Neuronal stem cell (in vitro differentiated cells): ENCODE measurements at regions not wholly inside any gene's neighbourhood (a gene's known extent, or its start where the extent isn't known, plus 50 kb on each side); places are given as distances from the start of the nearest gene placed in this dataset.
"Not testable (repeated sequence)": the region's sequence is repeated elsewhere in the genome, so short reads cannot be mapped to it uniquely, and the experiment has no call there.

Source experiments
- DNase-seq: peaks from one replicate; pipeline ENCODE4 v3.0.0-alpha.2; 2013; ENCODE audit warnings: low spot score
- H2AFZ ChIP-seq: one replicate; pipeline ENCODE4 v1.6.1; 2013; ENCODE audit warnings: mild to moderate bottlenecking, low read length, inconsistent platforms
- H2AK5ac ChIP-seq: 2 replicates; pipeline ENCODE4 v1.6.1; 2013; ENCODE audit warnings: low read depth, mild to moderate bottlenecking, inconsistent platforms, low read length, moderate library complexity, mixed read lengths
- H2BK120ac ChIP-seq: 2 replicates; pipeline ENCODE4 v1.6.1; 2013; ENCODE audit warnings: low read depth, mild to moderate bottlenecking, inconsistent platforms, low read length, moderate library complexity, mixed read lengths
- H2BK12ac ChIP-seq: one replicate; pipeline ENCODE4 v1.6.1; 2013; ENCODE audit warnings: low read length, inconsistent platforms
- H2BK15ac ChIP-seq: 2 replicates; pipeline ENCODE4 v1.6.1; 2013; ENCODE audit warnings: mild to moderate bottlenecking, low read length, inconsistent platforms, mixed read lengths
- H2BK5ac ChIP-seq: one replicate; pipeline ENCODE4 v1.6.1; 2013; ENCODE audit warnings: inconsistent platforms, mild to moderate bottlenecking, low read length, moderate library complexity
- H3K14ac ChIP-seq: one replicate; pipeline ENCODE4 v1.6.1; 2013; ENCODE audit warnings: low read length, inconsistent platforms
- H3K18ac ChIP-seq: 2 replicates; pipeline ENCODE4 v1.6.1; 2013; ENCODE audit warnings: low read length, inconsistent platforms
- H3K23ac ChIP-seq: 2 replicates; pipeline ENCODE4 v1.6.1; 2013; ENCODE audit warnings: low read depth, mild to moderate bottlenecking, mixed read lengths, low read length, inconsistent platforms; ENCODE audit not compliant: poor library complexity
- H3K27ac ChIP-seq: replicated peaks from 3 replicates; pipeline ENCODE4 v1.5.1; 2013; ENCODE audit warnings: low read length, inconsistent platforms
- H3K27me3 ChIP-seq, 3 experiments: 2 replicates each; pipeline ENCODE4 v1.6.1; 2013; ENCODE audit warnings: low read length in 3 of 3, mild to moderate bottlenecking in 2 of 3, inconsistent platforms in 1 of 3, low read depth in 1 of 3, mixed read lengths in 1 of 3, moderate library complexity in 1 of 3; ENCODE audit not compliant: control insufficient read depth in 3 of 3, insufficient read depth in 3 of 3
- H3K36me3 ChIP-seq, 2 donors: replicated peaks in 1 of 2; 2 replicates each; pipeline ENCODE4 v1.6.1; 2013; ENCODE audit warnings: low read length in 2 of 2; ENCODE audit not compliant: control insufficient read depth in 2 of 2, insufficient read depth in 2 of 2
- H3K4ac ChIP-seq: 2 replicates; pipeline ENCODE4 v1.6.1; 2013; ENCODE audit warnings: inconsistent platforms, mild to moderate bottlenecking, low read length, moderate library complexity
- H3K4me1 ChIP-seq, 2 donors: 1 replicate in 1 of 2; 2 replicates in 1 of 2; pipeline ENCODE4 v1.6.1; 2013; ENCODE audit warnings: low read length in 2 of 2, low read depth in 1 of 2; ENCODE audit not compliant: control insufficient read depth in 2 of 2, insufficient read depth in 1 of 2
- H3K4me2 ChIP-seq: one replicate; pipeline ENCODE4 v1.6.1; 2013; ENCODE audit warnings: mild to moderate bottlenecking, low read length, inconsistent platforms; ENCODE audit not compliant: insufficient read depth, poor library complexity, severe bottlenecking
- H3K4me3 ChIP-seq, 2 donors: 2 replicates each; pipeline ENCODE4 v1.5.1; 2013; ENCODE audit warnings: low read length in 2 of 2, mild to moderate bottlenecking in 2 of 2, inconsistent platforms in 1 of 2, moderate library complexity in 1 of 2
- H3K79me1 ChIP-seq: one replicate; pipeline ENCODE4 v1.6.1; 2013; ENCODE audit warnings: low read depth, mild to moderate bottlenecking, inconsistent platforms, low read length, moderate library complexity
- H3K9ac ChIP-seq: one replicate; pipeline ENCODE4 v1.6.1; 2013; ENCODE audit warnings: mild to moderate bottlenecking, low read depth, low read length, inconsistent platforms; ENCODE audit not compliant: poor library complexity
- H3K9me3 ChIP-seq, 2 donors: replicated peaks in 1 of 2; 2 replicates each; pipeline versions ENCODE3 to v1.6.1; 2013; ENCODE audit warnings: low read length in 2 of 2, mild to moderate bottlenecking in 2 of 2, inconsistent platforms in 1 of 2, low read depth in 1 of 2, mixed read lengths in 1 of 2, moderate library complexity in 1 of 2; ENCODE audit not compliant: control insufficient read depth in 2 of 2, insufficient read depth in 1 of 2
- H4K8ac ChIP-seq: one replicate; pipeline ENCODE4 v1.6.1; 2013; ENCODE audit warnings: low read depth, mild to moderate bottlenecking, inconsistent platforms, low read length, moderate library complexity
- H4K91ac ChIP-seq: one replicate; pipeline ENCODE4 v1.6.1; 2013; ENCODE audit warnings: low read length, low read depth, mild to moderate bottlenecking, inconsistent platforms; ENCODE audit not compliant: poor library complexity
- WGBS, 2 donors: extraction: QIAGEN DNeasy Blood & Tissue Kit; methylation state at CpG; one replicate each; pipeline ENCODE4 v1.1.7; 2013; ENCODE audit warnings: missing lambda C conversion rate in 2 of 2, mixed read lengths in 1 of 2; ENCODE audit not compliant: insufficient read length in 2 of 2, insufficient replicate concordance in 1 of 2; ENCODE audit errors: extremely low coverage in 2 of 2; 5-methylcytosine and 5-hydroxymethylcytosine counted together

DNA sequence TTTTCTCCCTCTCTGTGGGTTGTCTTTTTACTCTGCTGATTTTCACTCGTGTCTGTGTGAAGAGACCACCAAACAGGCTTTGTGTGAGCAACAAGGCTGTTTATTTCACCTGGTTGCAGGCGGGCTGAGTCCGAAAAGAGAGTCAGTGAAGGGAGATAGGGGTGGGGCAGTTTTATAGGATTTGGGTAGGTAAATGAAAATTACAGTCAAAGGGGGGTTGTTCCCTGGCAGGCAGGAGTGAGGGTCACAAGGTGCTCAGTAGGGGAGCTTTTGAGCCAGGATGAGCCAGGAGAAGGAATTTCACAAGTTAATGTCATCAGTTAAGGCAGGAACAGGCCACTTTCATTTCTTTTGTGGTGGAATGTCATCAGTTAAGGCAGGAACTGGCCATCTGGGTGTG is 729.6 kb downstream of the TRHDE start:
- not testable (repeated sequence) for H4K8ac ChIP-seq, H2AFZ ChIP-seq, H3K4me2 ChIP-seq, H3K27me3 ChIP-seq, H2BK5ac ChIP-seq, H2AK5ac ChIP-seq, H3K4me1 ChIP-seq, DNase-seq, H3K18ac ChIP-seq, H3K23ac ChIP-seq, H3K4me3 ChIP-seq, H3K9ac ChIP-seq, H2BK15ac ChIP-seq, H3K14ac ChIP-seq, H4K91ac ChIP-seq, H2BK12ac ChIP-seq, H3K36me3 ChIP-seq, H2BK120ac ChIP-seq, H3K79me1 ChIP-seq, H3K4ac ChIP-seq, H3K27ac ChIP-seq, H3K9me3 ChIP-seq
- no CpG with 5 or more reads among the region's 3 CpGs for WGBS, 2 donors

DNA sequence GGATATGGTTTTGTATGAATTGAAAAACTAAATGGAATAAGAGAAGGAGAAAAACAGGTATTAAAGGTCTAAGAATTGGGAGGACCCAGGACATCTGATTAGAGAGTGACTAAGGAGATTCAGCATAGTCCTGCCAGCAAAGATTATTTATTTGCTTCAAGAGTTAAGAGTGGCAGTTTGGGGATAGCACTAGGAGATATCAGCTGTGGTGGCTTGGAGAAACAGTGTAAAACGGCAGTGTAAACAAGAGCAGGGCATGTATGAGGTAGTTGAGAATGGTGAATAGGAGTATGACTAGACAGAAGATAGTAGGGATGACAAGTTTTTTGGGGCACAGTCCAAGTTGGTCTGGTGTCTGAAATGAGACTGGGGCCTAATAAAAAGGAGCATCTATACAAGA is 730.3 kb downstream of the TRHDE start:
- not testable (repeated sequence) for H3K9me3 ChIP-seq, H3K23ac ChIP-seq, H2BK120ac ChIP-seq, H2AFZ ChIP-seq, H3K18ac ChIP-seq, H3K4ac ChIP-seq, H3K4me2 ChIP-seq, H3K27ac ChIP-seq, H3K27me3 ChIP-seq, H3K9ac ChIP-seq, H4K91ac ChIP-seq, DNase-seq, H3K36me3 ChIP-seq, H3K4me3 ChIP-seq, H2AK5ac ChIP-seq, H4K8ac ChIP-seq, H2BK5ac ChIP-seq, H3K79me1 ChIP-seq, H3K14ac ChIP-seq, H2BK12ac ChIP-seq, H2BK15ac ChIP-seq, H3K4me1 ChIP-seq
- WGBS, 2 donors = no CpG with 5 or more reads among the region's 1 CpG

- H3K79me1 ChIP-seq, H3K9me3 ChIP-seq, H2BK120ac ChIP-seq, H3K27ac ChIP-seq, H2BK5ac ChIP-seq, H3K4ac ChIP-seq, H3K4me2 ChIP-seq, H3K14ac ChIP-seq, H3K27me3 ChIP-seq, H3K9ac ChIP-seq, H4K91ac ChIP-seq, H3K36me3 ChIP-seq, DNase-seq, H3K18ac ChIP-seq, H3K4me3 ChIP-seq, H3K4me1 ChIP-seq, H2AK5ac ChIP-seq, H4K8ac ChIP-seq, H2BK12ac ChIP-seq, H3K23ac ChIP-seq, H2BK15ac ChIP-seq: not testable (repeated sequence)
- peak overlapping the region; percentile 64 for H2AFZ ChIP-seq
- WGBS, 2 donors = no CpG with 5 or more reads among the region's 3 CpGs
These were observed 737.1 kb downstream of the TRHDE start for GRCh38 chr12:73009138-73009834.

GRCh38 chr12:73017981-73018380 is 745.8 kb downstream of the TRHDE start:
- Histone ChIP-seq H3K4me1 (no peaks in the 10 kb centered on the region), H2BK15ac (no peak overlapping the region), H3K27me3 (no peaks in the 10 kb centered on the region), H3K27ac (no peak overlapping the region), H3K14ac (no peak overlapping the region), H3K36me3 (no peaks in the 10 kb centered on the region), H3K9me3 (no peaks in the 10 kb centered on the region), H3K4me2 (no peak overlapping the region), H2BK5ac (no peak overlapping the region), H2BK12ac (no peak overlapping the region), H2AFZ (no peak overlapping the region), H3K18ac (no peak overlapping the region), H2BK120ac (no peak overlapping the region), H3K79me1 (no peaks in the 10 kb centered on the region), H3K4ac (no peak overlapping the region), H3K4me3 (no peak overlapping the region), H4K8ac (no peak overlapping the region), H3K23ac (no peak overlapping the region), H4K91ac (no peak overlapping the region), H3K9ac (no peak overlapping the region), H2AK5ac (no peak overlapping the region)
- no peak for DNase-seq
